GM18873 (cell line): ENCODE measurements at regions not wholly inside any gene's neighbourhood (a gene's known extent, or its start where the extent isn't known, plus 50 kb on each side); places are given as distances from the start of the nearest gene placed in this dataset.

ENCODE experiments used
- ATAC-seq: cut with Tn5 transposase; IDR thresholded peaks from one replicate; pipeline ENCODE4 v1.9.1; 2021; ENCODE audit warnings: mild to moderate bottlenecking, moderate library complexity, moderate number of reproducible peaks; ENCODE audit not compliant: unreplicated experiment, low FRiP score

DNA sequence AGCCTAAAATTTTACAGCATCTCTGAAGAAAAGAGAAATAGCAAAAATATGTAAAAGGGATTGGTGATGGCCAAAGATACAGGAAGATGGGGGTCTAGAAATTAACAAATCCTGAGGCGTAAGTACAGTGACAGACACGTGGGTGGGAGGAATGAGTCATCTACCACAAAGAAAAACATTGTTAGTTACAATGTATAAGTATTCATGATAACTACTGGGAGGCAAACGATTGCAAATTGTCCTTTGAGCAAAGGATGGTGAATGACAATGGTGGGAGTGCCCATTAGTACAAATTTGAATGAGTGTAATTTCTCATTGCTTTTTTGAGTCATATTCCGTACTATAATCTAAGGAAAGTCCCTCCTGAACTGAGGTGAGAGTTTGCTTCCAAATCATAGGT is 809.0 kb upstream of the FAM98A start:
- ATAC-seq = no peak

DNA sequence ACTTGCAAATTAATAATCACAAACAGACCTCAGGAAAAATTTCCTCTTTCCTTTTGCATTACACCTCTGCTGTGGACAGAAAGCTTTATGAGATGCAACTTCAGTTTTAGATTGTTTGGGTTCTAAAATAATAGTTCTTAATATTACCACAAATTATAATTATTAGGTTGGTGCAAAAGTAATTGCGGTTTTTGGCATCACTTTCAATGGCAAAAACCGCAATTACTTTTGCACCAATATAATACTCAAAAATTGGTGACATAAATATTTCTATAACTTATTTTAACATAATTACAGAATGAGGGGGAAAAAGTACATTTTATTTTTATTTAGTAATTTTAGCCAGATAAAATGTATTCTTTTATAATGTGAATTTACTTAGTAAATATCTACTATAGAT is 804.4 kb upstream of the FAM98A start:
- ATAC-seq = no peak

DNA sequence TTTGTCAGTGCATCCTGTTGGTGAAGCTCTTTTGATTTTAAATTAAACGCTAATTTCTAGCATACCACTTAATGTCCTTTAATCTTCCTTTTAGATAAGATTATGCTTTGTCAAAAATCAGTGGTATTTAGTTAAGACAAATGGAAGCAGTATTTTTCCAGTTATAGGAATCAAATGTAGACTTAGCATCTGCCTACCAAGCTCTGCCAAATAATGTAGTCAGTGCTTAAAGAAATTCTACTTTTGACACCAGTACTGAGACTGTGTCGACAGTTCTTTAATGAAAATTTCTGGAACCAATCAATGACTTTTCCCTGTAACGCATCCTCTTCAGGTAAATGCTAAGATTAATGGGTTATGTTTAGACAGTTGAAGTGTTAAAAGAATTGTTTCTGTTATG is 803.3 kb upstream of the FAM98A start:
- ATAC-seq = no peak

DNA sequence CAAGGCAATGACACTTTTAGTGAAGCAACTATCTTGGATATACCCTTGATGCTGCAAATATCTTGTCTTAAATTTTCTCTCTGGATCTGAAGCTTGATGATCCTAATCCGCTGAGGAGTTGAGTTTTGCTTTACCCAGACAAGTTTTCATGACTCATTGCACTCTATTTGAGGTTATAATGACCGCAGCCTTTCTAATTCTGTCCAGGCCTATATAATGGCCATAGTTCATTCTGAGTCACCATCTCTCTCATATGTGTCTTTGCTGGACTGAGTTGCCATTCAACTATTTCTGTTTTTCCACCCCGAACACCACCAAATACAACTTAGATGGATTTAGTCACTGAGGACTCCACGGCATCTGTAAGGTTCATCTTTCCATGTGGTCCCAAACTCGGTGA is 802.1 kb upstream of the FAM98A start:
- no peak for ATAC-seq

DNA sequence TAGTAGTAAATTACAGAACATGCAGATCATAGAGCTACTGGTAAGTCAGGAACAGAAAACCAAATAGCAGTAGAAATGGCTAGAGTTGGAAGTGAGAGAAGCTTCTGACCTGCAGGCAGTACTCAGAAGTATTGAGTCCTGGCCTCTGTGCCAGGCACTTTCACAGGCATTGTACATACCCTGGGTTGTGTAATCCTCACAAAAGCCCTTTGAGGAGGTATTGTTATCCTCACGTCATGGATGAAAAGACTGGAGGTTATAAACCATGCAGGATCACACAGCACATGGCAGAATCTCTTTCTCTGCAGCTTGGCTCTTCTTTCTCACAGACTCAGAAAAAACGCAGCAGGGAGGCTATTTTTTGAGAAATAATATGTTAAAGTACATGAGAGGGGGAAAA is 789.3 kb upstream of the FAM98A start:
- ATAC-seq = no peak

DNA sequence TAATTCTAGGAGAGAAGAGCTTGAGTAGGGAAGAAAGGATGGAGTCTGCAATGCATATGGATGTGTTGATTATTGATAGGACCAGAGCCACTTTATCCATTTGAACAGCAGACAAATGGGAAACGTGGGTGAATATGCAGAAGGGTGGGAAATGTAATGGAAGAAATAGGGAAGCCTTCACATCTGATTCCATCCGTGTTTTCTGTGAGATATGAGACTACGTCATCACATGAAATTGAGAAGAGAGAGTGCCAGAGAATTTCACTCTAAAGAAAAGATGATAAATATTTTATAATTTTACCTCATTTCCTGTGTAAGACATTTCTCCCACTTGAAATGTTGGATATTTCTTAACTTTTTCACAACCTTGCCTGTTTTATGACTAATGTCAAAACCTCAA is 788.4 kb upstream of the FAM98A start:
- ATAC-seq = no peak

DNA sequence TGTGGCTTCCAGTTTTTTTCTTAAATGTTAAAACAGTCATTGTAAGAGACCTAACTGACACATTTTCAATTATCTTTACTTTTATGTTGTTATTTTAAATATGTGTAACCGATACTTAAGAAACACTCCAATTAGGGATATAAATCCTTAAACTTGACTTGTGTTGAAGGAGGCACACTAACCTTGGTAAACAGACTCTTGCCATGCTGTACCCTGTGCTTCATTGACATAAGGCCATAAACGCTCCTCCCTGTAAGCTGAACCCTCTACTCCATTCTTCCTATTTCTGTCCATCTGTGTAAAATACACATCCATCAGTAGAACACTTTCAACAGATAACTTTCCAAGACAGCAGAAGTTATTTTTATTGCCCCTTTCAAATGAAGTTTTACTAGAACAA is 780.5 kb upstream of the FAM98A start:
- ATAC-seq = no peak

DNA sequence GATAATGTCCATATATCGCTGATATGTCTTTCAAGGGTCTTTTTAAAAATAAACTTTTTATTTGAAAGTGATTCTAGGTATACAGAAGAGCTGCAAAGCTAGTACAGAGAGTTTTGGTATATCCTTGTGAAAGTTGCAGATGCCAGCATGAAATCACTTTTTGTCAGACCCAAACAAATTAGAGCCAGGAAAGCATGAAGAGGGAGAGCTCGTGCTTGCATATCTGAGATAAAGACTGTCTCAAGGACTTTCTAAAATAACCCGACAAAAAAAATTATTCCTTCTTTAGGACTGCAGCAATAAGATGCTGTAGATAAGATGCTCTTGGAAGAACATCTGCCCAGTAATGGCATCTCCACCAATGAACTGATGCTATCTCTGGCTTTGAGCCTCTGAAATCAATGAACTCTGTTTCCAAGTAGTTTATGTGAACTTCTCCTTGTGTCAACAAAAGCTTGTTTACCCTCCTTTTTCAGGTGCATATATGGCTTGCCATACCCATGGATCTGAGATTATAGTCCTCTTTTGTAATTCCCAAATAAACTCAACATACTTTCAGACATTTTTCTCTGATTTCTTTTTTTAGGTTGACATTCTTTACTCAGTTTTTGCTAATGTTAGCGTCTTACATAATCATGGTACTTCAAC is 774.6 kb upstream of the FAM98A start:
- no peak for ATAC-seq

DNA sequence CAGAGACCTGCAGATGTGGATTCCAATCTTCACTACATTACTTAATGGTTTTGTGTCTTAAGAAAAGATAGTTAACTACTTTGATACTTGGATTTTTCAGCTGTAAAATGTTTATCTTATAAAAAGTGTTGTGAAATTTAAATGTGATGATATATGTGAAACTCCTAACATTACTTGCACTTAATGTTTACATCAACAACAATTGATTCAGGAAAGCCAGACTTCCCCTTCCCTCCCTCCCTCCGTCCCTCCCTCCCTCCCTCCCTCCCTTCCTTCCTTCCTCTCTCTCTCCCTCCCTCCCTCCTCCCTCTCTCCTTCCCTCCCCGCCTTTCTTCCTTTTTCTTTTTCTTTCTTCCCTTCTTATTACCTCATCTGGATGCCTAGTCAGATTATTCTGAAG is 773.9 kb upstream of the FAM98A start:
- ATAC-seq = no peak

DNA sequence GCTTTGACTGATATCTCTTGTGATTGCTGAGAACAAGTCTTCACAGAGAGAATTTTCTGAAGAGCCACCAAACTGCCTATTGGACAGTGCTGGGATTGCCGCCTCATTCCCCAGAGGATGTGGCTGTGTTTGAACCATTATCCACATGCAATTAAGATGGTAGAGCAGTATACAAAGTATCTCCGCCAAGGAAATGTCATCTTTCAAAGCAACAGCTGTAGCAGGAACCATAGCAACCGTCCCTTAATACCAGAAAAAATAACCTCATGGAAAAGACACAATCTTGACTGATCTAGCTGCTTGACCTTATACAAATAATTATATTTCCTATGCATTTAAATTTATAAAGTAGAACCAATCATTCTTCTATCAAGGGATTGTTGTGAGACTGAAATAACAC is 772.6 kb upstream of the FAM98A start:
- no peak for ATAC-seq

DNA sequence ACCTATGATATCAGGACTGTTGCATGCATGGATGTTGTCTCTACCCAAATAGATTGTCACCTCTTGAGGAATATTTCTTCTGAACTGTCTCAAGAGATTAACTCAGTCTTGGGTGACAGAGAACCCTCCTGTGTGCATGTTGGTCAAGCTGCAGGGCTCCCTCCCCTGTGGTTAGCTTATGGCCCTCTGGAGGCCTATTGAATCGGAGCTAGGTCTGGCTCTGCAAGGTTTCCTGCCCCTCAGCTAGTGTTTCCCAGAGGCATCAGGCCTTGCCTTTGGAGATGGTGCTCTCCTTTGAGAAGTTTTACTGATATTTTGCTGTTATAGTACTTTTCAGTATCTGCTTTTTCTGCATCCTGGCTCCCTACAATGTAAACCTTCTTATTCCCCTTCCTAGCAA is 769.2 kb upstream of the FAM98A start:
- ATAC-seq = no peak

DNA sequence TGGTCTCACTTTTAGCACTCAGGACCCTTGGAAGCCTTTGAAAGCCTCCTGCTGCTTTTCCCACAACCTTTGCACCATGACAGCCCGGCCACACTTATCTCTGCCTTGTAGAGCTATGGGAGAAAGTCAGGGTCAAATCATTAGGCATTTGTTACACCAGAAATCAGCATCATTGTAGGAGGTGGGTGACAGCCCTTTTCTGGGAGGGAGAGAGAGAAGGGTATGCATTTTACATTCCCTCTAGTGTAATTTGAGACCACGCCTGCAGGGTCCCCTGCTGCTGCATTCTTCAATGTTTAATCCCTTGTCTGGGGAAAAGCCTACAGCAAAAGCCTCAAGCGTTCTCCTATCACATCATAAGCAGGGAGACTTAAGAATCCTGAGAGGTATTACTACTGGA is 766.8 kb upstream of the FAM98A start:
- ATAC-seq = no peak

DNA sequence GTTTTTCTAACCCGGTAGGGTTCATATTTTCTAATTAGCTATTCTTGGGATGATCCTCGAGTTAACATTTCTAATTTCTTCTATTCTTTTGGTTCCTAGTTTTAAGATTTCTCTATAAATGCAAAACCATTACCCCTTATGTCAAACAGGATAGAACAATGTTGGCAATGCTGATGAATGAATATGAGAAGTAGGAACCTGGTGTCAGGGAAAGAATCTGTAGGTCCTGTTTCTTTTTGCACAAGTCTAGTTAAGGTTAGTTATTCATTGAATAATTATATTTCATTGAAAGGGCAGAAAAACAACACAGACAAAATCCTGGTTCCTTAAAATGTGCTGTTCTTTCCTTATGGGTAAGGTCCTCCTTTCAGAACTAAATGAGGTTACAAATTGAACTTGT is 766.4 kb upstream of the FAM98A start:
- no peak for ATAC-seq

DNA sequence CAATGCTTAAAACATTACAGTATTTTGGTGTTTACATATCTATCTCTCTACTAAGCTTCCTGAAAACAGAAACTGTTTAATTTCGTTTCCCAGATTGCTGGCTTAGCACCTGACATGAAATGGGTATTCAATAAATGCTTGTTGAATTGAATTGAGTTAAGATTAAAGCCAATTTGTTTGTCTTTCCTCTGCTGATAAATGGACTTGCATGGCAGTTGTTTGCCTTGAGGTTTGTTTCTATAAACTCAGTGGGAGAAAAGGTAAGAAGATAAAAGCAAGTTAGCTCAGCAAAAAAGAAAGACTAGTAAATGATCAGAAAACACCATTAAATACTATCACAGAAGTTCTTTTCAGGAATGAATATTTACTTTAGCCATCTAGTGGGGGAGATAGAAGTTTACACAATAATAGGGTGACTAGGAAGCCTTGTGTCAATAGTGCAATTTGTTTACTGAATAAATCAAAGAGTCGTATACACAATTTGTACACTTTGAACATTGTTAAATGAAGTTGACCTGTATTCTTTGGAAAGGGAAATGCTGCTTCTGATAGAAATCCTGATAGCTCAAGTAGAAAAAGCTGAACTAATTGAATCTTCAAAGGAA is 754.5 kb upstream of the FAM98A start:
- ATAC-seq = no peak

DNA sequence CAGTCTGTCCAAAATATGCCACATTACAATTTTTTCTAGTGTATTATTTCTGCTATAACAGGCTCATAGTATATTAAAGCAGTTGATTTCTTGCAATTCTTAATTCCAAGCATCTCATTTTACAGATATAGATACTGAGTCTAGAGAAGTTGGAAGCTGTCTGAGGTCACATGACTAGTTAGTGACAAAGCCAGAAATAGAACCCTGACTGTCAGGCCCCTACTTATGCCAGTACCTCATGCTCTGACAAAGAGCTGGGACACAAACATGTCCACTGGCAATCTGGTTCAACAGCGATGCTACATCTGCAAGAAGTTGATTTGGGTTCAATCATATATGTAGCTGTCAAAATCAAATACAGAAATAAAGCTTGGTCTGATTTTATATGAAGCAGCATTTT is 750.4 kb upstream of the FAM98A start:
- ATAC-seq = no peak

DNA sequence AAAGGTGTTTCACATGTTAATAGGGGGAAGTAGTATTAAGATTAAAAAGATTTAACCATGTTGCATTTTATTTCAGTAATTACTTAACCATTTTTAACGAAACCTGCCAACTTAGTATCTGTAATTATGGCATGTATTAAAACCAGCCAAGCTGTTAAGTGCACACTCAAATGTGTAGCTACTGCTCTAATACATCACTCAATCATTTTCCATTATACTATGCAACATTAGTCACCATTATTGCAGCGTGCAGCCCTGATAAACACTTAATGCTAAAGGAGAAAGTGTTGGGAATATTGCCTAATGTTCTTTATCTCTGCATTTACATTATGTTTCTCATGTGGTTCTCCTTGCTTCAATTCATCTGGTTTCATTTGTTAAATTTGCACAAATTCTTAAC is 745.9 kb upstream of the FAM98A start:
- no peak for ATAC-seq

DNA sequence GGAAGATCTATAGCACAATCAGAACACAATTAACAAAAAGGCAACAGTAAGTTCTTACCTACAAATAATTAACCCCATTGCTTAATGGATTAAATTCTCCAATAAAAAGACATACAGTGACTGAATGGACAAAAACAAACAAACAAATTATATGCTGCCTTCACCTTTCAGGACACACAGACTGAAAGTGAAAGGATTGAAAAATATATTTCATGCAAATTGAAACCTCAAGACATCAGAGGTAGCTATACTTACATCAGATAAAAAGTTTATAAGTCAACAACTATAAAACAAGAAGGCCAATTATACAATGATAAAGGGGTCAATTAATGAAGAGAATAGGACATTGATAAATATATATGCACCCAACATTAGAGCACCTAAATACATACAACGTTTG is 741.2 kb upstream of the FAM98A start:
- ATAC-seq = no peak

DNA sequence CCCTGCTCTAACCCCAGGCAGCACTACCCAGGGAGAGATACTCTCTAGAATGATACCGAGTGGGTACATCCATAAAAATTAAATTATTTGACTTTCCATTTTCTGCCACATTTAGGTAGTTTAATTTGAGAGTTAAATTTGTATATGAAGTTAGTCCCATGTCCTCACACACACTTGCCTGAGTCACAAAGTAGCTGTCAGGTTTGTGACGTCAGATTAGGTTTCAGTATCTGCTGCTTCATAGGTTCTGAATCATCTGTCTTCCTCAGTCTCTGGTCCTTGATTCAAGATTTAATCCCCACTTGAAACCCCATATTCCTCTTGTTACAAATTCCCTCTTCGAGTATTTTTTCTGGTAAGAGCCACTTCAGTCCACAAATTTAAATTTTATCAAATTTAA is 738.6 kb upstream of the FAM98A start:
- ATAC-seq = no peak

DNA sequence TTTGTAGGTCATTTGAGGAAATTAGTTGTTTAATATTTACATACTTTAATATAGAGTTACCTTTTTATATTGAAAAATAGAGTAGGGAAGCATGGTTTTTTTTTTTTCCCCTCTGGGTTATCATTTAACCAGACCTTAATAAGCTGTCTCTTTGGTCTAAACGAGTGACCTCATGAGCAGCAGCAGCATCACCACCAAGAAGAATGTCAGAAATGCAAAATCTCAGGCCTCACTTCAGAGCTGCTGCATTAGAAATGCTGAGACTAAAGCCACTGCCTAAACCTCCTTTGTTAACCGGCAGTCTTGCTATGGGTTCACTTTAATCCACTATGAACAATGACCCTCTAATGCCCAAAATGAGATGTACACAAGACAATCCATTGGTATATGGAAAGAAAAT is 733.7 kb upstream of the FAM98A start:
- ATAC-seq = no peak

DNA sequence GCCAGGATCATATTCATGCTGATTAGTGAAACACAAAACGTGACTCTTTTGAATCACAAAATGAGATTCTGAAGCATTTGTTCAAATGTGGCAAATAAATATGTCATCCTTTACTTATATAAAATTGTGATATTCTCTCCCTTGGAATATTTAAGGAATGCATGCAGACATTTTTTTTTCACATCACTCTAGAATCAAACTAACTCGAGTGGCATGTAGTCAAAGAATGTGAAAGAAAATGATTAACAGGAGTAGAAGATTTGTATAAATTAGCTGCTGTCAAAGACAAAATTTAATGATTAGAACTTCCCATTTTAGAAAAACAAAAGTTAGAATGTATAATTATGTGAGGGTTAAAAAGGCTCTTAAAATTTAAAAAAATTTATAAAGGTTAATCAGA is 721.0 kb upstream of the FAM98A start:
- ATAC-seq = no peak

DNA sequence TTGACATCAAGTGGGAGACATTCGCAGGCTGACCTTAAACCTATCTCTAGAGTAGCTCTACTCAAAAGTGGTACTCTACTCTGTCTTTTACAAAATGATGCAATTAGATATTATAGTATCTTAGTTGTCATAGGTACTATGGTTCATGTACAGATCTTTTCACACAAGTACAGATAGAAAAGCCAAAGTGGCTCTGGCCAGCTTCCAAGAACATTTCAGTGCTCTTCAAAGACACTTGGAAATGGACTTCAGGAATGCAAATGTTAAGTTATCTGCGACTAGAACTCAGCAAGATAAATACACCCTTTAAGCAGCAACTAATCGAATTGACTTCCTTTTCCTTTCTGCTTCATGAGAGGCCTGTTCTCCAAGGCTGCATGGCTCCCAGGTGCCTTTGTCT is 718.7 kb upstream of the FAM98A start:
- no peak for ATAC-seq

DNA sequence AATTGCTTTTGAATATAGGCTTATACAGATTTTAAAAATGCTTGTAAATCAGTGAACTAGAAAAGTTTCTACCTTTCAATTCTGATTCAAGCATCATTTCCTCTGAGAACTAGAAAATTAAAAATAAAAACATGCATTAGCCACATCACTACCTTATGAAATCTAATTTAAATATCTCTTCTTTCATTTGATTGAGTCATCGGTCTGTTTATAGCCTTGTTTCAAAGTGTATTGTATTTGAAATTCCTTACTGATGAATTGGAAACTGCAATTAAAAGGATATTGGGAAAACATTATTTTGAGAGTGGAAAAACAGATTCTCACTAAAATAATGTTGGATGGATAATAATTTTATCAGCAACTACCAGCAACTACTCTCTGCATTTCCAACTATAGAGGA is 717.7 kb upstream of the FAM98A start:
- ATAC-seq = no peak

DNA sequence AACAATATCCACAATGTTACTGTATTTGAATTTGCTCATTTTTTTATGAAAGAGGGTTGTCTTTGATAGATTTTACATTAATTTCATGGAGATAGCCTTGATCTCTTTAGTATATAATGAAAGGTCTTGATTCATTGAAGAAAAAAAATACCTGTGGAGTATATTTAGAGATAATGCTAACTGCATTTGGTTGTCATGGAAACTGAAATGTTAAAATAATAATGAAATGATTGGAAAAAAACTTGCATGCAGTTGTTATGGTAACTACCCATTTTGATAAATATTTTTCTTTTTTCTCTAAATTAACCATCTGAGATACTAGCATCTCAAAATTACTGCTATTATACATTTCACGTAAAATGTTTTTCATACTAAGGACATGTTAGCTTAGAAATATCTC is 712.7 kb upstream of the FAM98A start:
- no peak for ATAC-seq
